K562 (cell line): ENCODE measurements at regions not wholly inside any gene's neighbourhood (a gene's known extent, or its start where the extent isn't known, plus 50 kb on each side); places are given as distances from the start of the nearest gene placed in this dataset.

Experiments used
- MXI1 ChIP-seq: IDR thresholded peaks from 2 replicates; pipeline ENCODE4 v1.6.1; 2011; ENCODE audit warnings: low read depth, mild to moderate bottlenecking, improper control_type of control experiment, low read length
- NFATC3 ChIP-seq: fragments of 450-650 bp; IDR thresholded peaks from 2 replicates; pipeline ENCODE4 v1.6.1; 2017; ENCODE audit warnings: mild to moderate bottlenecking
- SRSF3 ChIP-seq: fragments of 200-400 bp; formaldehyde crosslinking; IDR thresholded peaks from 2 replicates; pipeline ENCODE4 v1.6.1; 2016; ENCODE audit warnings: mild to moderate bottlenecking, low read length, moderate library complexity; ENCODE audit not compliant: insufficient read depth
- XRCC4 ChIP-seq: IDR thresholded peaks from one replicate; pipeline ENCODE4 v1.6.1; 2011; ENCODE audit not compliant: insufficient read depth, insufficient read length; ENCODE audit errors: extremely low read depth
- ZNF175 ChIP-seq: fragments of 200-800 bp; sonication (Bioruptor generic); IDR thresholded peaks from 2 replicates; pipeline ENCODE4 v1.6.1; 2016; ENCODE audit warnings: low read depth, mild to moderate bottlenecking, missing genetic modification characterization, missing compliant biosample characterization
- ZNF263 ChIP-seq: sonication (generic); formaldehyde crosslinking; IDR thresholded peaks from 2 replicates; pipeline ENCODE4 v1.8.0; 2022; ENCODE audit warnings: mild to moderate bottlenecking, missing genetic modification reagents, borderline replicate concordance
- ZSCAN32 ChIP-seq: fragments of 450-650 bp; formaldehyde crosslinking; IDR thresholded peaks from 2 replicates; pipeline ENCODE4 v1.4.0; 2020; ENCODE audit warnings: mild to moderate bottlenecking, moderate library complexity
- TF ChIP-seq, protein P1 (sequence below), 2 experiments: fragments of 450-650 bp; formaldehyde crosslinking in 1 of 2; IDR thresholded peaks; 2 replicates each; pipeline versions ENCODE4 v1.4.0 to v1.6.1; 2014 to 2020; ENCODE audit warnings: mild to moderate bottlenecking in 2 of 2, borderline replicate concordance in 1 of 2, low read depth in 1 of 2
- TF ChIP-seq, protein P2 (sequence below): fragments of 250-450 bp; sonication (Bioruptor Pico); IDR thresholded peaks from 2 replicates; pipeline ENCODE4 v1.8.0; 2022; ENCODE audit warnings: moderate library complexity, mild to moderate bottlenecking, inconsistent platforms
- TF ChIP-seq, protein P3 (sequence below): sonication (generic); formaldehyde crosslinking; IDR thresholded peaks from 2 replicates; pipeline ENCODE4 v1.4.0; 2020; ENCODE audit warnings: mild to moderate bottlenecking, missing genetic modification reagents
- TF ChIP-seq, protein P4 (sequence below): sonication (generic); formaldehyde crosslinking; IDR thresholded peaks from 2 replicates; pipeline ENCODE4 v1.8.0; 2022; ENCODE audit warnings: mild to moderate bottlenecking, missing genetic modification reagents

DNA sequence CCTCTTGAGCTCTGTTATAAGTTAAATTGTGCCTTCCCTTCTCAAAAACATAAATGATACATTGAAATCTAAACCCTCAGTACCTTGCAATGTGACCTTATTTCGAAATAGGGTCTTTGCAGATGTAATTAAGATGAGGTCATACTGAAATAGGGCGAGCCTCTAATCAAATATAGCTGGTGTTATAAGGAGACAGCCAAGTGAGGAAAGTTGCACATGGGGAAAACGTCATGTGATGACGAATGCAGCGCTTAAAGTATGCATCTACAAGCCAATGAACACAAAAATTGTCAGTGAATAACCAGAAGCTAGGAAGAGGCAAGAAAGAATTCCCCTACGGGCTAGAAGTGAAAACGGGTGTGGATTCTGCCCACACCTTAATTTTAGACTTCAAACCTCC, 305.2 kb upstream of the FOXG1 start (continued):
- TF ChIP-seq, protein P1, sequence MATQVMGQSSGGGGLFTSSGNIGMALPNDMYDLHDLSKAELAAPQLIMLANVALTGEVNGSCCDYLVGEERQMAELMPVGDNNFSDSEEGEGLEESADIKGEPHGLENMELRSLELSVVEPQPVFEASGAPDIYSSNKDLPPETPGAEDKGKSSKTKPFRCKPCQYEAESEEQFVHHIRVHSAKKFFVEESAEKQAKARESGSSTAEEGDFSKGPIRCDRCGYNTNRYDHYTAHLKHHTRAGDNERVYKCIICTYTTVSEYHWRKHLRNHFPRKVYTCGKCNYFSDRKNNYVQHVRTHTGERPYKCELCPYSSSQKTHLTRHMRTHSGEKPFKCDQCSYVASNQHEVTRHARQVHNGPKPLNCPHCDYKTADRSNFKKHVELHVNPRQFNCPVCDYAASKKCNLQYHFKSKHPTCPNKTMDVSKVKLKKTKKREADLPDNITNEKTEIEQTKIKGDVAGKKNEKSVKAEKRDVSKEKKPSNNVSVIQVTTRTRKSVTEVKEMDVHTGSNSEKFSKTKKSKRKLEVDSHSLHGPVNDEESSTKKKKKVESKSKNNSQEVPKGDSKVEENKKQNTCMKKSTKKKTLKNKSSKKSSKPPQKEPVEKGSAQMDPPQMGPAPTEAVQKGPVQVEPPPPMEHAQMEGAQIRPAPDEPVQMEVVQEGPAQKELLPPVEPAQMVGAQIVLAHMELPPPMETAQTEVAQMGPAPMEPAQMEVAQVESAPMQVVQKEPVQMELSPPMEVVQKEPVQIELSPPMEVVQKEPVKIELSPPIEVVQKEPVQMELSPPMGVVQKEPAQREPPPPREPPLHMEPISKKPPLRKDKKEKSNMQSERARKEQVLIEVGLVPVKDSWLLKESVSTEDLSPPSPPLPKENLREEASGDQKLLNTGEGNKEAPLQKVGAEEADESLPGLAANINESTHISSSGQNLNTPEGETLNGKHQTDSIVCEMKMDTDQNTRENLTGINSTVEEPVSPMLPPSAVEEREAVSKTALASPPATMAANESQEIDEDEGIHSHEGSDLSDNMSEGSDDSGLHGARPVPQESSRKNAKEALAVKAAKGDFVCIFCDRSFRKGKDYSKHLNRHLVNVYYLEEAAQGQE (IDR thresholded peaks at IDR 0.05; ENCODE audit: borderline replicate concordance): no peak
- TF ChIP-seq, protein P1 (CRISPR knock-in tag; IDR thresholded peaks at IDR 0.05; ENCODE audit: low read depth): no peak
- no peak for TF ChIP-seq ZSCAN32 (CRISPR knock-in tag)
- TF ChIP-seq, protein P2, sequence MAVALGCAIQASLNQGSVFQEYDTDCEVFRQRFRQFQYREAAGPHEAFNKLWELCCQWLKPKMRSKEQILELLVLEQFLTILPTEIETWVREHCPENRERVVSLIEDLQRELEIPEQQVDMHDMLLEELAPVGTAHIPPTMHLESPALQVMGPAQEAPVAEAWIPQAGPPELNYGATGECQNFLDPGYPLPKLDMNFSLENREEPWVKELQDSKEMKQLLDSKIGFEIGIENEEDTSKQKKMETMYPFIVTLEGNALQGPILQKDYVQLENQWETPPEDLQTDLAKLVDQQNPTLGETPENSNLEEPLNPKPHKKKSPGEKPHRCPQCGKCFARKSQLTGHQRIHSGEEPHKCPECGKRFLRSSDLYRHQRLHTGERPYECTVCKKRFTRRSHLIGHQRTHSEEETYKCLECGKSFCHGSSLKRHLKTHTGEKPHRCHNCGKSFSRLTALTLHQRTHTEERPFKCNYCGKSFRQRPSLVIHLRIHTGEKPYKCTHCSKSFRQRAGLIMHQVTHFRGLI (CRISPR knock-in tag): no peak
- TF ChIP-seq NFATC3: no peak
- TF ChIP-seq, protein P3, sequence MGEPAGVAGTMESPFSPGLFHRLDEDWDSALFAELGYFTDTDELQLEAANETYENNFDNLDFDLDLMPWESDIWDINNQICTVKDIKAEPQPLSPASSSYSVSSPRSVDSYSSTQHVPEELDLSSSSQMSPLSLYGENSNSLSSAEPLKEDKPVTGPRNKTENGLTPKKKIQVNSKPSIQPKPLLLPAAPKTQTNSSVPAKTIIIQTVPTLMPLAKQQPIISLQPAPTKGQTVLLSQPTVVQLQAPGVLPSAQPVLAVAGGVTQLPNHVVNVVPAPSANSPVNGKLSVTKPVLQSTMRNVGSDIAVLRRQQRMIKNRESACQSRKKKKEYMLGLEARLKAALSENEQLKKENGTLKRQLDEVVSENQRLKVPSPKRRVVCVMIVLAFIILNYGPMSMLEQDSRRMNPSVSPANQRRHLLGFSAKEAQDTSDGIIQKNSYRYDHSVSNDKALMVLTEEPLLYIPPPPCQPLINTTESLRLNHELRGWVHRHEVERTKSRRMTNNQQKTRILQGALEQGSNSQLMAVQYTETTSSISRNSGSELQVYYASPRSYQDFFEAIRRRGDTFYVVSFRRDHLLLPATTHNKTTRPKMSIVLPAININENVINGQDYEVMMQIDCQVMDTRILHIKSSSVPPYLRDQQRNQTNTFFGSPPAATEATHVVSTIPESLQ: no peak
- TF ChIP-seq SRSF3: no peak
- TF ChIP-seq MXI1: no peak
- TF ChIP-seq, protein P4, sequence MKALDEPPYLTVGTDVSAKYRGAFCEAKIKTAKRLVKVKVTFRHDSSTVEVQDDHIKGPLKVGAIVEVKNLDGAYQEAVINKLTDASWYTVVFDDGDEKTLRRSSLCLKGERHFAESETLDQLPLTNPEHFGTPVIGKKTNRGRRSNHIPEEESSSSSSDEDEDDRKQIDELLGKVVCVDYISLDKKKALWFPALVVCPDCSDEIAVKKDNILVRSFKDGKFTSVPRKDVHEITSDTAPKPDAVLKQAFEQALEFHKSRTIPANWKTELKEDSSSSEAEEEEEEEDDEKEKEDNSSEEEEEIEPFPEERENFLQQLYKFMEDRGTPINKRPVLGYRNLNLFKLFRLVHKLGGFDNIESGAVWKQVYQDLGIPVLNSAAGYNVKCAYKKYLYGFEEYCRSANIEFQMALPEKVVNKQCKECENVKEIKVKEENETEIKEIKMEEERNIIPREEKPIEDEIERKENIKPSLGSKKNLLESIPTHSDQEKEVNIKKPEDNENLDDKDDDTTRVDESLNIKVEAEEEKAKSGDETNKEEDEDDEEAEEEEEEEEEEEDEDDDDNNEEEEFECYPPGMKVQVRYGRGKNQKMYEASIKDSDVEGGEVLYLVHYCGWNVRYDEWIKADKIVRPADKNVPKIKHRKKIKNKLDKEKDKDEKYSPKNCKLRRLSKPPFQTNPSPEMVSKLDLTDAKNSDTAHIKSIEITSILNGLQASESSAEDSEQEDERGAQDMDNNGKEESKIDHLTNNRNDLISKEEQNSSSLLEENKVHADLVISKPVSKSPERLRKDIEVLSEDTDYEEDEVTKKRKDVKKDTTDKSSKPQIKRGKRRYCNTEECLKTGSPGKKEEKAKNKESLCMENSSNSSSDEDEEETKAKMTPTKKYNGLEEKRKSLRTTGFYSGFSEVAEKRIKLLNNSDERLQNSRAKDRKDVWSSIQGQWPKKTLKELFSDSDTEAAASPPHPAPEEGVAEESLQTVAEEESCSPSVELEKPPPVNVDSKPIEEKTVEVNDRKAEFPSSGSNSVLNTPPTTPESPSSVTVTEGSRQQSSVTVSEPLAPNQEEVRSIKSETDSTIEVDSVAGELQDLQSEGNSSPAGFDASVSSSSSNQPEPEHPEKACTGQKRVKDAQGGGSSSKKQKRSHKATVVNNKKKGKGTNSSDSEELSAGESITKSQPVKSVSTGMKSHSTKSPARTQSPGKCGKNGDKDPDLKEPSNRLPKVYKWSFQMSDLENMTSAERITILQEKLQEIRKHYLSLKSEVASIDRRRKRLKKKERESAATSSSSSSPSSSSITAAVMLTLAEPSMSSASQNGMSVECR (CRISPR knock-in tag): no peak
- TF ChIP-seq XRCC4: no peak
- TF ChIP-seq ZNF175 (CRISPR knock-in tag): no peak
- TF ChIP-seq ZNF263 (CRISPR knock-in tag): no peak
